Lower leg skin (tissue), 3 donors: ENCODE measurements at regions not wholly inside any gene's neighbourhood (a gene's known extent, or its start where the extent isn't known, plus 50 kb on each side); places are given as distances from the start of the nearest gene placed in this dataset.

Source experiments
- CTCF ChIP-seq, 3 donors: fragments of 450-650 bp; IDR thresholded peaks; one replicate each; pipeline ENCODE4 v1.5.1; 2016; ENCODE audit warnings: antibody characterized with exemption in 3 of 3, mild to moderate bottlenecking in 3 of 3, moderate library complexity in 2 of 3
- POLR2A ChIP-seq, 2 donors: fragments of 450-650 bp; IDR thresholded peaks; one replicate each; pipeline ENCODE4 v1.6.1; 2016 to 2017; ENCODE audit warnings: antibody characterized with exemption in 2 of 2, mild to moderate bottlenecking in 1 of 2, moderate library complexity in 1 of 2

- no peak for TF ChIP-seq CTCF (IDR thresholded peaks at IDR 0.05)
- no peak for TF ChIP-seq POLR2A (IDR thresholded peaks at IDR 0.05)
Measured at GRCh38 chr22:34769361-34769760, 296.6 kb upstream of the ISX start.
